Endothelial cell of umbilical vein (primary cell): ENCODE measurements at regions not wholly inside any gene's neighbourhood (a gene's known extent, or its start where the extent isn't known, plus 50 kb on each side); places are given as distances from the start of the nearest gene placed in this dataset.

Experiments
- BruUV-seq: library from RNA; stranded (reverse); fragments of 400-500 nt; replicated peaks from 2 replicates; lab custom pipeline; 2021; lab: Mats Ljungman, UMichigan
- CTCF ChIA-PET: fragments of 300-600, 350-600 bp; sonication (Branson Sonifier 250); formaldehyde crosslinking; loops from one replicate; lab custom pipeline; 2021; ENCODE audit warnings: antibody characterized with exemption, inconsistent platforms; lab: Charles Lee
- POLR2A ChIA-PET: fragments of 300-600, 350-600 bp; sonication (Branson Sonifier 250); formaldehyde crosslinking; loops from one replicate; lab custom pipeline; 2021; ENCODE audit warnings: antibody characterized with exemption, inconsistent platforms; lab: Charles Lee
- DNase-seq: peaks from one replicate; pipeline ENCODE4 v3.0.0-alpha.2; 2011; ENCODE audit warnings: low read depth, low spot score
- FAIRE-seq: peaks from 2 replicates; lab custom pipeline; 2011; peaks lifted over from hg19 to GRCh38; lab: Jason Lieb, UNC
- H2AFZ ChIP-seq: 2 replicates; pipeline ENCODE4 v1.6.0; 2012; ENCODE audit warnings: low read depth, low read length, control low read depth, inconsistent platforms
- H3K27ac ChIP-seq: 2 replicates; pipeline ENCODE4 v1.5.1; 2011; ENCODE audit warnings: low read depth, mild to moderate bottlenecking, control low read depth, low read length, moderate library complexity; ENCODE audit not compliant: insufficient read depth
- H3K27me3 ChIP-seq, 2 experiments: 2 replicates each; pipeline versions ENCODE4 v1.6.0 to v1.6.1; 2011; ENCODE audit warnings: low read length in 2 of 2, mixed read lengths in 1 of 2; ENCODE audit not compliant: control insufficient read depth in 2 of 2, insufficient read depth in 2 of 2
- H3K36me3 ChIP-seq, 2 experiments: 2 replicates in 1 of 2; 3 replicates in 1 of 2; pipeline ENCODE4 v1.5.1; 2011; ENCODE audit warnings: low read length in 2 of 2, mild to moderate bottlenecking in 1 of 2, moderate library complexity in 1 of 2; ENCODE audit not compliant: control insufficient read depth in 2 of 2, insufficient read depth in 2 of 2; ENCODE audit errors: extremely low read depth in 1 of 2
- H3K4me1 ChIP-seq: 3 replicates; pipeline ENCODE4 v1.5.1; 2011; ENCODE audit warnings: mild to moderate bottlenecking, low read length; ENCODE audit not compliant: control insufficient read depth, insufficient read depth; ENCODE audit errors: extremely low read depth
- H3K4me2 ChIP-seq: 2 replicates; pipeline ENCODE4 v1.6.1; 2011; ENCODE audit warnings: low read length, control low read depth, mixed read lengths; ENCODE audit not compliant: insufficient read depth
- H3K4me3 ChIP-seq, 3 experiments: fragments of 200-600 bp in 1 of 3; sonication (generic), shearing (Covaris generic) in 1 of 3; replicated peaks in 1 of 3; 2 replicates each; pipeline ENCODE4 v1.5.1; 2011 to 2016; ENCODE audit warnings: control low read depth in 3 of 3, low read length in 3 of 3, mild to moderate bottlenecking in 2 of 3, inconsistent platforms in 1 of 3, low read depth in 1 of 3, moderate library complexity in 1 of 3; ENCODE audit not compliant: insufficient read depth in 1 of 3
- H3K79me2 ChIP-seq: 2 replicates; pipeline ENCODE4 v1.6.0; 2012; ENCODE audit warnings: low read length, inconsistent platforms; ENCODE audit not compliant: control insufficient read depth, insufficient read depth
- H3K9ac ChIP-seq: replicated peaks from 2 replicates; pipeline ENCODE3; 2011; ENCODE audit warnings: low read length, control low read depth; ENCODE audit not compliant: insufficient read depth; ENCODE audit errors: extremely low read depth
- H3K9me1 ChIP-seq: replicated peaks from 3 replicates; pipeline ENCODE4 v1.6.0; 2011; ENCODE audit warnings: mild to moderate bottlenecking, low read length; ENCODE audit not compliant: control insufficient read depth, insufficient read depth; ENCODE audit errors: extremely low read depth
- H3K9me3 ChIP-seq: replicated peaks from 2 replicates; pipeline ENCODE4 v1.5.1; 2012; ENCODE audit warnings: low read length, inconsistent platforms; ENCODE audit not compliant: control insufficient read depth, insufficient read depth
- H4K20me1 ChIP-seq: replicated peaks from 2 replicates; pipeline ENCODE3; 2011; ENCODE audit warnings: mild to moderate bottlenecking, low read length; ENCODE audit not compliant: control insufficient read depth, insufficient read depth; ENCODE audit errors: extremely low read depth
- CTCF ChIP-seq, 2 donors: IDR thresholded peaks; 1 replicate in 1 of 2; 2 replicates in 1 of 2; pipeline ENCODE4 v1.5.1; 2011; ENCODE audit warnings: low read length in 2 of 2, mild to moderate bottlenecking in 2 of 2, moderate library complexity in 2 of 2, control low read depth in 1 of 2, inconsistent platforms in 1 of 2, low read depth in 1 of 2; ENCODE audit not compliant: insufficient read depth in 1 of 2; ENCODE audit errors: extremely low read depth in 1 of 2
- EZH2 ChIP-seq: IDR thresholded peaks from 2 replicates; pipeline ENCODE4 v1.6.1; 2012; ENCODE audit warnings: borderline replicate concordance, low read depth, mild to moderate bottlenecking, moderate library complexity, low read length, inconsistent platforms; ENCODE audit not compliant: severe bottlenecking
- GATA2 ChIP-seq: IDR thresholded peaks from 2 replicates; pipeline ENCODE4 v1.7.0; 2011; ENCODE audit warnings: low read depth, mild to moderate bottlenecking, moderate library complexity, mixed read lengths, low read length; ENCODE audit not compliant: insufficient read length, insufficient read depth
- JUN ChIP-seq: IDR thresholded peaks from 2 replicates; pipeline ENCODE4 v1.6.1; 2011; ENCODE audit warnings: borderline replicate concordance, low read depth; ENCODE audit not compliant: insufficient read length, insufficient read depth
- MAX ChIP-seq: IDR thresholded peaks from 2 replicates; pipeline ENCODE4 v1.6.1; 2011; ENCODE audit not compliant: insufficient read depth, insufficient read length
- MYC ChIP-seq: IDR thresholded peaks from one replicate; pipeline ENCODE4 v1.6.1; 2011; ENCODE audit warnings: mild to moderate bottlenecking, low read depth, low read length
- POLR2A ChIP-seq: IDR thresholded peaks from 2 replicates; pipeline ENCODE4 v1.6.1; 2012; ENCODE audit warnings: low read depth, mild to moderate bottlenecking, control low read depth, low read length
- POLR2AphosphoS5 ChIP-seq: IDR thresholded peaks from 2 replicates; pipeline ENCODE4 v1.6.1; 2012; ENCODE audit warnings: low read depth, mild to moderate bottlenecking, control low read depth, low read length, moderate library complexity; ENCODE audit not compliant: insufficient read depth
- dilution Hi-C: fragments of 300-500 bp; cut with MboI; formaldehyde crosslinking; loops from one replicate; pipeline ENCODE4 v1.15.0; 2019; ENCODE audit warnings: low sequenced_read_pairs; ENCODE audit not compliant: extremely low pct_ligation_motif_present
- intact Hi-C: fragments of 100-400 bp; cut with micrococcal nuclease; formaldehyde crosslinking; loops from one replicate; pipeline ENCODE4 v1.10.0; 2022

GRCh38 chr6:168159506-168159905 is 80.5 kb upstream of the FRMD1 start:
- H3K9ac ChIP-seq = no peak overlapping the region
- H3K27me3 ChIP-seq = no peaks in the 10 kb centered on the region
- H3K4me3 ChIP-seq = no peak overlapping the region
- CTCF ChIA-PET = no interaction called here
- dilution Hi-C loops = no loop called here
- H3K4me2 ChIP-seq = no peak overlapping the region
- no peak overlapping the region for H2AFZ ChIP-seq
- intact Hi-C loops = no loop called here
- no peak overlapping the region for H3K27ac ChIP-seq
- no peaks in the 10 kb centered on the region for H3K9me1 ChIP-seq
- TF ChIP-seq POLR2AphosphoS5 = no peak
- no peak for TF ChIP-seq MAX
- TF ChIP-seq CTCF (IDR thresholded peaks at IDR 0.05; ENCODE audit: extremely low read depth in 1 of 2, insufficient read depth in 1 of 2, low read depth in 1 of 2, low read length in 2 of 2) = no peak
- no peak for TF ChIP-seq POLR2A
- no peak for TF ChIP-seq MYC
- no peak for TF ChIP-seq EZH2
- no peak for TF ChIP-seq JUN
- TF ChIP-seq GATA2 = no peak
- no peaks in the 10 kb centered on the region for H3K79me2 ChIP-seq
- no peaks in the 10 kb centered on the region for H3K4me1 ChIP-seq
- H3K9me3 ChIP-seq = no peaks in the 10 kb centered on the region
- FAIRE-seq = no peak
- H4K20me1 ChIP-seq = no peaks in the 10 kb centered on the region
- no TSS peak for BruUV-seq
- POLR2A ChIA-PET = no interaction called here
- no peak for DNase-seq
- H3K36me3 ChIP-seq = no peaks in the 10 kb centered on the region
